ENCODE measurements at regions not wholly inside any gene's neighbourhood (a gene's known extent, or its start where the extent isn't known, plus 50 kb on each side); places are given as distances from the start of the nearest gene placed in this dataset.
"Not testable (repeated sequence)": the region's sequence is repeated elsewhere in the genome, so short reads cannot be mapped to it uniquely, and the experiment has no call there.

DNA sequence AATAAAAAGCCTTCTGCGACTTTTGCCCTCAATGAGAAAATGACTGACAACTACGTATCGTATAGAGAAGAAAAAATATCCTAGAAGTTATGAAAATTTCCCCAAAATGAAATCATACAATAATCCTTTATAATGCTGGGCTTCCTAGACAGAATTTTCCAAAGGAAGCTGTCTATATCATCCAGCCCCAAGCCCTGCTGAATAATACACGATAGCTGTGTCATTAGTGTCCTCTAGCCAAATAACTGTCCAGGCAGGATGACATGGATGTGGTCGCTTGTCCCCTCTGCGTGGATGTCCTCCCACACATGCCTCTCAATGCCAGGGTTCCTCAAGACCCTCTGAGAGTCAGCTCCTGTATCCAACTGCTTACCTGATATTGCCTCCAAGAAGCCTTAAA lies 61.7 kb upstream of the ECHDC3 start:
- FAIRE-seq (no peak), DNase-seq (ENCODE audit: insufficient read length) (no peak)
- TF ChIP-seq POLR2AphosphoS5 (IDR thresholded peaks at IDR 0.05; ENCODE audit: low read depth, low read length) (no peak), POLR2A (IDR thresholded peaks at IDR 0.05; ENCODE audit: low read depth, low read length) (no peak), TAF1 (IDR thresholded peaks at IDR 0.05; ENCODE audit: borderline replicate concordance, low read depth, low read length) (no peak)

DNA sequence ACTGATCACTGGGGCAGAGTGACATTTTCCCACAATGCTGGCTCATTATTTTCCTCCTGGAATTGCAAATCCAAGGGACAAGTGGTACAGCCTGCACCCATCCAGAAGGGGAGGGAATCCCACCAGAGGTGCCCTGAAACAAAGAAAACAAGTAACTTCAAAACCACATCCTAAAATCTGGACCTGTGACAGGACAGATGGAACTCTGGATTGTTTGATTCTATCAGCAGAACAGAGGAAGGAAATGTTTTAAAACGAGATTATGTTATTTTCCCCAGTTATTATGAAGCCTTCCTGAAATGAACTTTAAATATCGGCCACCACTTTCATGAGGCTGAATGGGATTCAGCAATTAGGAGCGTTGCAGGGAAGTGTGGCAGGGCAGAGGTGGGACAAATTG lies 62.2 kb upstream of the ECHDC3 start:
- no peak for DNase-seq (ENCODE audit: insufficient read length)
- TF ChIP-seq POLR2AphosphoS5 (IDR thresholded peaks at IDR 0.05; ENCODE audit: low read depth, low read length) (no peak), POLR2A (IDR thresholded peaks at IDR 0.05; ENCODE audit: low read depth, low read length) (no peak), TAF1 (IDR thresholded peaks at IDR 0.05; ENCODE audit: borderline replicate concordance, low read depth, low read length) (no peak)
- FAIRE-seq = no peak

DNA sequence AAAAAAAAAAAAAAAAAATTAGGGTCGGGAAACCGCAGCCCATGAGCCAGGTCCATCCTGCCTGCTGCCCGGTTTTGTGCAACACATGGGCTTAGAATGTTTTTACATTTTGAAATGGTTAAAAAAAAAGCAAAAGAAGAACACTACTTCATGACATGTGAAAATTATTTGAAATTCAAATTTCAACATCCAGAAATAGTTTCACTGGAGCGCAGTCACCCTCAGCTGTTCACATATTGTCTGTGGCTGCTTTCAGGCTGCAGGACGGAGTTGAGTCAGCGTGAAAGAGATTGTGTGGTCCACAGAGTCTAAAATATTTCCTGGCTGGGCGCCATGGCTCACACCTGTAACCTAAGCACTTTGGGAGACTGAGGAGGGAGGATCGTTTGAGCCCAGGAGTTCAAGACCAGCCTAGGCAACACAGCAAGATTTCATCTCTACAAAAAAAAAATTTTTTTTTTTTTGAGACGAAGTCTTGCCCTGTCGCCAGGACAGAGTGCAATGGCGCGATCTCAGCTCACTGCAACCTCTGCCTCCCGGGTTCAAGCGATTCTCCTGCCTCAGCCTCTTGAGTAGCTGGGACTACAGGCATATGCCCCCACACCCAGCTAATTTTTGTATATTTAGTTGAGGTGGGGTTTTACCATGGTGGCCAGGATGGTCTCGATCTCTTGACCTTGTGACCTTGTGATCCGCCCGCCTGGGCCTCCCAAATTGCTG lies 63.9 kb upstream of the ECHDC3 start:
- peak; percentile 97 for FAIRE-seq
- TF ChIP-seq POLR2AphosphoS5 (IDR thresholded peaks at IDR 0.05; ENCODE audit: low read depth, low read length) (peak; percentile 28; the same call in 1 of the 2 replicates), TAF1 (IDR thresholded peaks at IDR 0.05; ENCODE audit: borderline replicate concordance, low read depth, low read length) (no peak), POLR2A (IDR thresholded peaks at IDR 0.05; ENCODE audit: low read depth, low read length) (no peak)
- peak; percentile 42 for DNase-seq (ENCODE audit: insufficient read length)

DNA sequence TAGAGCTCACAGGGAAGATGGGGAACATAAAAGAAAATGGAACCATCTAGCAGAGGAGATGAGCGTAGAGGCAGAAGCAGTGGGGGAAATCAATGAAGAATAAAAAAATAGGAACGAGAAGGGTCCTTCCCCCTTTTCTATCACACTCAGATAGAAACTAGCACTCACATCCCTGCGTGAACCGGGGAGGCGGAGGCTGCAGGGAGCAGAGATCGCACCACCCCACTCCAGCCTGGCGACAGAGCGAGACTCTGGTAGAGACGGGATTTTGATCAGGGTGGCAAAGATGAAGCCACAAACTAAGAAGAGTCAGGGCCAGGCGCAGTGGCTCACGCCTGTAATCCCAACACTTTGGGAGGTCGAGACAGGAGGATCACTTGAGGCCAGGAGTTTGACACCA lies 64.7 kb upstream of the ECHDC3 start:
- no peak for DNase-seq (ENCODE audit: insufficient read length)
- FAIRE-seq = no peak
- TF ChIP-seq POLR2AphosphoS5 (IDR thresholded peaks at IDR 0.05; ENCODE audit: low read depth, low read length) (no peak), POLR2A (IDR thresholded peaks at IDR 0.05; ENCODE audit: low read depth, low read length) (no peak), TAF1 (IDR thresholded peaks at IDR 0.05; ENCODE audit: borderline replicate concordance, low read depth, low read length) (no peak)

DNA sequence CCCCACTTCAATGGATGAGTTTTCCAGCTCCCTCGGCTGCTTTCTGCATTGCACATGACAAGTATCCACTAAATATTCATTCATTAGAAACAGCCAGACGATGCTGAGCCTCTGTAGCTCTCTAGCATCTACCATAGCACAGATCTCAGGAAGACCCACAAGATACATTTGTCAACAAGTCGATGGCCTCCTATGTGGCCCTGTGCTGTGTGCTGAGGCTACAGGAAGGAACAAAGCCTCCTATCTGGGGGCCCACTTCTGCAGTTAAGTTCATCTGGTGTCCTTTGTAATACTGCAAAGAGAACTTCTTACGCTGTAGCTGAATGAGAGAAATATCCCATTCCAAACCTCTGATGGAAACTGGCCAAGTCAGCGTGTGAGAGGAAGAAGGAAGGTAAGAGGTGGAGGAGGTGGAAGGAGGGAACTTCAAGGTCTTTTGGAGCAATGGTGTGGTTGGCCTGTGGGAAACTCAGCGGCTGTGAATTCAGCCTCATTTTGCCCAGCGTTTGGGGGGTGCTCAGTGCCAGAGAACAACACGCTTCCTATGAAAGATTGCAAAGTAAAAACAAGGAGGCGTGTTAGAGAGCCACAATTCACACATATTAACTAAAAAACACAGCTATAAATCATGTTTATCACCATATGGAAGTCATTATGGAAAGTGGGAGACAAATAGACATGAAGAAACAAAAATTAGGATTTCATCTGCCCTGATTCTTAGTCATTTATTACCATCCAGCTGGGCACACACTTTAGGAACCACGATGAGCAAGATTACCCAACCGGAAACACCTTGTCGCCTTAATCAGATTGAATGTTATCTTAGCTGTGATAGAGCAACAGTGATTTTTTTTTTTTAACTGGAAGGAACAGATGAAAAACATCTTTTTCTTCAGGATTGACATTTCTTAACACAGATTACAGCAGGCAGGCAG lies 62.2 kb upstream of the USP6NL start:
- DNase-seq (ENCODE audit: insufficient read length) = no peak
- no peak for TF ChIP-seq POLR2AphosphoS5 (IDR thresholded peaks at IDR 0.05; ENCODE audit: low read depth, low read length)
- TF ChIP-seq TAF1 (IDR thresholded peaks at IDR 0.05; ENCODE audit: borderline replicate concordance, low read depth, low read length) = no peak
- no peak for TF ChIP-seq POLR2A (IDR thresholded peaks at IDR 0.05; ENCODE audit: low read depth, low read length)
- FAIRE-seq = peak; percentile 92

DNA sequence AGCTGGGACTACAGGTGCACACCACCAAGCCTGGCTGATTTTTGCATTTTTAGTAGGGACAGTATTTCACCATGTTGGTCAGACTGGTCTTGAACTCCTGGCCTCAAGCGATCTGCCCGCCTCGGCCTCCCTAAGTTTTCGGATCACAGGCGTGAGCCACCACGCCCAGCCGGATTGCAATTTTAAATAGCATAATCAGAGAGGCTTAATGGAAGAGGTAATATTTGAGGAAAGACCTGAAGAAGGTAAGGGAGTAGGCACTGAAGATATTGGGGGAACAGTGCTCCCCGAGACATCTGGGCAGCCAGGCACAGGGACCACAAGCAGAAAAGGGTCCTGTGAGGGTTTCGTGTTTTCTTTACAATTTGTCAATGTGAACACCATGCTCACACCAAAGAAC lies 61.4 kb upstream of the USP6NL start:
- TF ChIP-seq POLR2AphosphoS5 (IDR thresholded peaks at IDR 0.05; ENCODE audit: low read depth, low read length) (no peak), POLR2A (IDR thresholded peaks at IDR 0.05; ENCODE audit: low read depth, low read length) (no peak), TAF1 (IDR thresholded peaks at IDR 0.05; ENCODE audit: borderline replicate concordance, low read depth, low read length) (no peak)
- DNase-seq (ENCODE audit: insufficient read length) (no peak), FAIRE-seq (peak; percentile 40)

DNA sequence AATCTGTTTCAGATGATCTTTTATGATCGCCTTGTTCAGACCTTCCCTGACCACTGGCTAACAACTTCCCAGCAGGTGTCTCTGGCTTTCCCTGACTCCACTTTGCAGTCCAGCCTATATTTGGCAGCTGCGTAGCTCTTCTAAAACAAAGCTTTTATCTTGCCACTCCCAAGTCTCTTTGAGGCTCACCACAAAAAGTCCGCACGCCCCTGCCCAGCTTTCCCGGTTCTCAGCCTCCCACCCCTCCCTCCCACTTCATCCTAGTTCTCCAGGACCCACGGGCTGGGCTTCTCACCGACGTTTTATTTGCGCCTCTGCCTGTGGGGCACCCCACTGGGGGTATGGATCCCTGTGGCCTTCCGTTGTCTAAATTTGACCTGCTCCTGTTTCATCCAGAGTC lies 58.9 kb upstream of the USP6NL start:
- FAIRE-seq (no peak), DNase-seq (ENCODE audit: insufficient read length) (no peak)
- TF ChIP-seq POLR2A (IDR thresholded peaks at IDR 0.05; ENCODE audit: low read depth, low read length) = no peak
- TF ChIP-seq TAF1 (IDR thresholded peaks at IDR 0.05; ENCODE audit: borderline replicate concordance, low read depth, low read length) = no peak
- TF ChIP-seq POLR2AphosphoS5 (IDR thresholded peaks at IDR 0.05; ENCODE audit: low read depth, low read length) = no peak

DNA sequence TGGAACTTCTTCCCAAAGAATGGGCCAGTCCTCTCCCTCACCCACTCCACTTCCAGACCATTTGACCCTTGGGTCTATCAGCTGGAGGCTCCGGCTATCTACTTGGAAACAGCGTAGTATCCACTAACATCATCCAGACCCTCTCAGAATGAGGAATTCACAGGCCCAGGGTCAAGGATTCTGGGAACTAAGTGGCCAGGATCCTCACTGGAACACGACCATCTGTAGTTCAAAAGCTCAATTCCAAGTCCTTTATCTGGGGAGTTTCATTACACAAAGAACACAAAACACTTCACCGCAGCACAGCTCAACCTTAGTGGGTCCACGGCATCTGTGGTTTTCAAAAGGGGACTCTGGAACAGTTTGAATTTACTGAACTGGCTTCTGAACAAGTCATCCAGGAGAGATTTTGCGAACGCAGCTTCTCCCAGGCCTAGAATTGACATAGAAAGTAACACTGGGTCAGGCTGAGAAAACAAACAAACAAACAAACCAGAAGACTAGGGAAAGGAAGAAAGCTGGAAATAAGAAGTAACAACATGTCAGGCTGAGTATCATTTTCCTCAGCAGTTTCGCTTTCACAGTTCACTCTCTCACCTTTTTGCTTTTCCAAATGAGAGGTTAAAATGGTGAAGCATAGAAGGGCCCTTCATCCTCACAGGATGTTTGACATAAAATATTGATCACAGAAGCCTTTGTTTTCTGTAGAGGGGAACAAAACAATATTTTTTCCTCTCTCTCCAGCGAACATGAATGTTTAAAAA lies 57.6 kb upstream of the USP6NL start:
- DNase-seq (ENCODE audit: insufficient read length) (no peak), FAIRE-seq (peak; percentile 87)
- TF ChIP-seq TAF1 (IDR thresholded peaks at IDR 0.05; ENCODE audit: borderline replicate concordance, low read depth, low read length) (no peak), POLR2A (IDR thresholded peaks at IDR 0.05; ENCODE audit: low read depth, low read length) (no peak), POLR2AphosphoS5 (IDR thresholded peaks at IDR 0.05; ENCODE audit: low read depth, low read length) (no peak)

DNA sequence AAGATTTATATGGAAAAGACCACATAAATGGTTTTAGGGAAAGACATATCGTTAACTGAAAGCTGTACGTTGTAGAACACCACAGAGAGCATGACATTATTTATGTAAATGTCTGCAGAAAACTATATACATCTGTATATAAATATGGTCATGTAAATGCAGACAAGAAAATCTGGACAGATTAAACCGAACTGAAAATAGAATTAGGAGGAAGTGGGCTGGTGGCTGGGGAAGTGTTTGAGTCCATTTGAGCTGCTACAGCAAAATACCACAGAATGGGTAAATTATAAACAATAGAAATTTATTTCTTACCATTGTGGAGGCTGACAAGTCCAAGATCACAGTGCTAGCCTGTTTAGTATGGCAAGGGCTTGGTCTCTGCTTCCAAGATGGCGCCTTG lies 56.3 kb upstream of the USP6NL start:
- DNase-seq (ENCODE audit: insufficient read length) (no peak), FAIRE-seq (no peak)

DNA sequence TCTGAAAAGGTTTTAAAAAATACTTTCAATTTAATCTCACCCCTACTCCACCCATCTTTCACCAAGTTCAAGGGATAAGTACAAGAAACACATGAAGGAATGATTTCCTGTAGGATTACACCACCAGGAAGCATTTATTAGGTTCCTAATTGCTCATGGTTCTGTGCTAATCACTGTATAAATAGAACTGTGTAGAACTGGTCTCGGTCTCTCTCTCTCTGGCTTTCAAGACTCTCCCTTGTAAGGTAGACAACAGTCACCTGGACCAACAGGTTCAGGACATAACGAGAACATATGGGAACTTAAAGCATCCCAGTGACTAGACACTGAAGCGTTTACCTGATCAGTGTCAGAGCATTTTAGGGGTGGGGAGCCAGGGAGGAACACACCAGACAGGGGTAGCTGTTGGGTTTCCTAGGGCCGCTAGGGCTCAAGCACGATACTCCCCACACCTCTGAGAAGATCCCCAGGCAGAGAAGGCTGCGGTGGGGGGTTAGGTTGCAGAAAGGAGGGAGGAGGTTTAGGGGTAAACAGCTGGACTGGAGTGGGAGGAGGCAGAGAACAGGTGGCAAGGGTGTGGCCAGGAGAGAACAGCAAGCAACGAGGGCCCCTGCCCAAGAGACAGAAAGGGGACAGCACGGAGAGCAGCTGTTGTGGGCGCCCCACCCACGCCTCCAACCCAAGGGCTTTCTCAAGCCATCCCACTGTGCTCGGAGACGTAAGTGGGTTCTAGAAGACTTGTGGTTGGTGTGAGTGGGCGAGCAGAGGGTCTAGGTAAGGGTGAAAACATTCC lies 52.5 kb upstream of the USP6NL start:
- DNase-seq (ENCODE audit: insufficient read length) (peak; percentile 54), FAIRE-seq (peak; percentile 96)
- TF ChIP-seq POLR2AphosphoS5 (IDR thresholded peaks at IDR 0.05; ENCODE audit: low read depth, low read length) (no peak), POLR2A (IDR thresholded peaks at IDR 0.05; ENCODE audit: low read depth, low read length) (no peak)

More for the DNA sequence above, 56.3 kb upstream of the USP6NL start:
- no peak for TF ChIP-seq POLR2AphosphoS5 (IDR thresholded peaks at IDR 0.05; ENCODE audit: low read depth, low read length)
- no peak for TF ChIP-seq TAF1 (IDR thresholded peaks at IDR 0.05; ENCODE audit: borderline replicate concordance, low read depth, low read length)
- no peak for TF ChIP-seq POLR2A (IDR thresholded peaks at IDR 0.05; ENCODE audit: low read depth, low read length)

DNA sequence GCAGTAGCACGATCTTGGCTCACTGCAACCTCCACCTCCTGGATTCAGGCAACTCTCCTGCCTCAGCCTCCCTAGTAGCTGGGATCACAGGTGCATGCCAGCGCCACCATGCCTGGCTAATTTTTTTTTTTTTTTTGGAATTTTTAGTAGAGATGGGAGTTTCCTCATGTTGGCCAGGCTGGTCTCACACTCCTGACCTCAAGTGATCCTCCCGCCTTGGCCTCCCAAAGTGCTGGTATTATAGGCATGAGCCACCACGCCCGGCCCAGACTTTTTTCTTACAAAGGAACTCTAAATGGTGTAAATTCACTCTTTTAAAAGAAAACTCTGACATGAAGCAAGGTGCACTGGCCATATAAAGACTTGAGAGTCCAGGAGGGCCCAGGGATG lies 51.7 kb upstream of the USP6NL start:
- DNase-seq (ENCODE audit: insufficient read length); FAIRE-seq: not testable (repeated sequence)
